Pancreas (tissue), 10 donors: ENCODE measurements at regions not wholly inside any gene's neighbourhood (a gene's known extent, or its start where the extent isn't known, plus 50 kb on each side); places are given as distances from the start of the nearest gene placed in this dataset.
"Not testable (repeated sequence)": the region's sequence is repeated elsewhere in the genome, so short reads cannot be mapped to it uniquely, and the experiment has no call there.

Experiments
- ATAC-seq, 4 donors: fragments of 200-7000 bp; cut with Tn5 transposase; one replicate each; pipeline versions ENCODE4 v1.8.0 to v1.9.1; 2020; ENCODE audit warnings: mild to moderate bottlenecking in 4 of 4, moderate library complexity in 4 of 4
- DNase-seq, 6 donors: peaks; one replicate each; pipeline ENCODE4 v3.0.0-alpha.2; 2020
- FAIRE-seq: peaks from 2 replicates; lab custom pipeline; 2012; peaks lifted over from hg19 to GRCh38; lab: Jason Lieb, UNC
- H3K27ac ChIP-seq, 4 donors: fragments of 200-600 bp; sonication (generic); 1 replicate in 3 of 4; 2 replicates in 1 of 4; pipeline versions ENCODE4 v1.5.0 to v1.8.0; 2020
- H3K27me3 ChIP-seq, 4 donors: fragments of 200-600 bp; one replicate each; pipeline ENCODE4 v1.8.0; 2021
- H3K36me3 ChIP-seq, 3 donors: fragments of 200-600 bp; sonication (generic) in 1 of 3; one replicate each; pipeline versions ENCODE4 v1.5.0 to v1.8.0; 2020 to 2021
- H3K4me1 ChIP-seq, 3 donors: fragments of 200-600 bp; one replicate each; pipeline ENCODE4 v1.8.0; 2021
- H3K4me3 ChIP-seq, 4 donors: fragments of 200-600 bp; sonication (generic) in 2 of 4; one replicate each; pipeline versions ENCODE4 v1.5.0 to v1.8.0; 2020 to 2021
- H3K9me3 ChIP-seq, 4 donors: fragments of 200-600 bp; one replicate each; pipeline ENCODE4 v1.8.0; 2021
- CTCF ChIP-seq, 4 donors: fragments of 200-600 bp; sonication (generic) in 3 of 4; IDR thresholded peaks; one replicate each; pipeline versions ENCODE4 v1.5.0 to v1.8.0; 2021; ENCODE audit warnings: antibody characterized with exemption in 4 of 4
- WGBS, 2 donors: extraction: QIAGEN DNeasy Blood & Tissue Kit; methylation state at CpG; one replicate each; pipeline ENCODE4 v1.1.7; 2013; 5-methylcytosine and 5-hydroxymethylcytosine counted together
- intact Hi-C, 3 donors: fragments of 100-400 bp; cut with DNase I; formaldehyde crosslinking; loops; one replicate each; pipeline versions ENCODE4 v1.11.1 to v1.14.2; 2022
- donor health status: healthy with polysubstance abuse.
- donor health status: DM: no; HTN: no; CAD: no; lungs with moderate emphysema.
- donor health status: DM: no; HTN: no; CAD: no.
- donor health status: control.
- donor health status: control.
- donor health status: Bipolar disorder and iron deficiency.
- donor health status: DM: yes; HTN: yes; CAD: no.
- donor health status: DM: no; HTN: no; CAD: no.
- donor health status: DM: no; HTN: no; CAD: no.
- donor health status: DM: yes; HTN: yes; CAD: no.

- DNase-seq (no peak), ATAC-seq (no peak), FAIRE-seq (peak; percentile 17)
- Histone ChIP-seq H3K4me3 (no peak overlapping the region), H3K9me3 (no peaks in the 10 kb centered on the region), H3K27me3 (no peaks in the 10 kb centered on the region), H3K36me3 (no peaks in the 10 kb centered on the region), H3K4me1 (no peaks in the 10 kb centered on the region), H3K27ac (no peak overlapping the region)
- intact Hi-C loops = no loop called here
- TF ChIP-seq CTCF (IDR thresholded peaks at IDR 0.05) = no peak
- WGBS, 2 donors = 83 to 93% methylated on average over 2 of the region's 2 CpGs
Measured at GRCh38 chr4:66568001-66568400, 897.7 kb upstream of the EPHA5 start.

- H3K27me3 ChIP-seq = no peaks in the 10 kb centered on the region
- DNase-seq (no peak), ATAC-seq (no peak), FAIRE-seq (no peak)
- H3K36me3 ChIP-seq = no peaks in the 10 kb centered on the region
- intact Hi-C loops = no loop called here
- TF ChIP-seq CTCF (IDR thresholded peaks at IDR 0.05) = no peak
- H3K9me3 ChIP-seq = no peaks in the 10 kb centered on the region
- H3K4me3 ChIP-seq = no peak overlapping the region
- H3K27ac ChIP-seq = no peak overlapping the region
- H3K4me1 ChIP-seq = no peaks in the 10 kb centered on the region
Measured at GRCh38 chr4:66567551-66567950, 897.3 kb upstream of the EPHA5 start.

GRCh38 chr4:66565801-66566200 lies 895.5 kb upstream of the EPHA5 start:
- ATAC-seq = no peak
- intact Hi-C loops = no loop called here
- Histone ChIP-seq H3K27me3 (no peaks in the 10 kb centered on the region), H3K9me3 (no peaks in the 10 kb centered on the region), H3K36me3 (no peaks in the 10 kb centered on the region), H3K27ac (no peak overlapping the region), H3K4me1 (no peaks in the 10 kb centered on the region), H3K4me3 (no peak overlapping the region)
- no peak for FAIRE-seq
- TF ChIP-seq CTCF (IDR thresholded peaks at IDR 0.05) = no peak
- no peak for DNase-seq

- Histone ChIP-seq H3K27ac (no peak overlapping the region), H3K27me3 (no peaks in the 10 kb centered on the region), H3K9me3 (no peaks in the 10 kb centered on the region), H3K4me3 (no peak overlapping the region), H3K4me1 (no peaks in the 10 kb centered on the region), H3K36me3 (no peaks in the 10 kb centered on the region)
- no peak for TF ChIP-seq CTCF (IDR thresholded peaks at IDR 0.05)
- WGBS, 2 donors = 77 to 84% methylated on average over 12 of the region's 12 CpGs
- ATAC-seq = no peak
- intact Hi-C loops = no loop called here
- FAIRE-seq = no peak
- no peak for DNase-seq
Measured at GRCh38 chr4:66564901-66565651, 894.8 kb upstream of the EPHA5 start.

- ATAC-seq = no peak
- intact Hi-C loops = no loop called here
- FAIRE-seq = no peak
- Histone ChIP-seq H3K4me3 (no peak overlapping the region), H3K9me3 (no peaks in the 10 kb centered on the region), H3K27me3 (no peaks in the 10 kb centered on the region), H3K27ac (no peak overlapping the region), H3K4me1 (no peaks in the 10 kb centered on the region), H3K36me3 (no peaks in the 10 kb centered on the region)
- no peak for DNase-seq
- TF ChIP-seq CTCF (IDR thresholded peaks at IDR 0.05) = no peak
Measured at GRCh38 chr4:66562276-66562806, 892.1 kb upstream of the EPHA5 start.

GRCh38 chr4:66561465-66562053 lies 891.3 kb upstream of the EPHA5 start:
- intact Hi-C loops, H3K27ac ChIP-seq, ATAC-seq, H3K9me3 ChIP-seq, H3K27me3 ChIP-seq, FAIRE-seq, H3K36me3 ChIP-seq, H3K4me1 ChIP-seq, H3K4me3 ChIP-seq: not testable (repeated sequence)
- 93 to 95% methylated on average over 40 to 42 of the region's 42 CpGs for WGBS, 2 donors
- DNase-seq = peak in 1 of 6 donors; percentile 59
